ENCODE measurements at regions not wholly inside any gene's neighbourhood (a gene's known extent, or its start where the extent isn't known, plus 50 kb on each side); places are given as distances from the start of the nearest gene placed in this dataset.

GRCh38 chr2:120684289-120685065, 51.2 kb upstream of the GLI2 start:
- no peak for DNase-seq

- DNase-seq: no peak
Measured at GRCh38 chr2:120685066-120685973, 50.3 kb upstream of the GLI2 start.
